ENCODE measurements at regions not wholly inside any gene's neighbourhood (a gene's known extent, or its start where the extent isn't known, plus 50 kb on each side); places are given as distances from the start of the nearest gene placed in this dataset.

- ATAC-seq (no peak), DNase-seq (ENCODE audit: low spot score) (no peak)
These were observed 236.9 kb downstream of the NSG2 start for GRCh38 chr5:174282391-174282790.

GRCh38 chr5:174283211-174284005 lies 237.9 kb downstream of the NSG2 start:
- DNase-seq (ENCODE audit: low spot score) (no peak), ATAC-seq (no peak)

GRCh38 chr5:174284873-174285272 lies 239.4 kb downstream of the NSG2 start:
- no peak for DNase-seq (ENCODE audit: low spot score)
- no peak for ATAC-seq

- ATAC-seq = no peak
- no peak for DNase-seq (ENCODE audit: low spot score)
These were observed 242.3 kb downstream of the NSG2 start for GRCh38 chr5:174287761-174288160.

GRCh38 chr5:174288439-174288838 lies 242.9 kb downstream of the NSG2 start:
- ATAC-seq (no peak), DNase-seq (ENCODE audit: low spot score) (no peak)

GRCh38 chr5:174291162-174291561 lies 245.7 kb downstream of the NSG2 start:
- DNase-seq (ENCODE audit: low spot score) = no peak
- no peak for ATAC-seq

GRCh38 chr5:174292348-174292747 lies 246.8 kb downstream of the NSG2 start:
- ATAC-seq (no peak), DNase-seq (ENCODE audit: low spot score) (no peak)

- no peak for ATAC-seq
- DNase-seq (ENCODE audit: low spot score) = no peak
These were observed 247.5 kb downstream of the NSG2 start for GRCh38 chr5:174293006-174293405.

- ATAC-seq (no peak), DNase-seq (ENCODE audit: low spot score) (no peak)
These were observed 248.0 kb downstream of the NSG2 start for GRCh38 chr5:174293481-174293880.

- DNase-seq (ENCODE audit: low spot score) (no peak), ATAC-seq (no peak)
These were observed 249.6 kb downstream of the NSG2 start for GRCh38 chr5:174294891-174295620.

GRCh38 chr5:174295702-174296436 lies 250.4 kb downstream of the NSG2 start:
- no peak for DNase-seq (ENCODE audit: low spot score)
- no peak for ATAC-seq

GRCh38 chr5:174300118-174300940 lies 254.8 kb downstream of the NSG2 start:
- no peak for DNase-seq (ENCODE audit: low spot score)

GRCh38 chr5:174300941-174301761 lies 255.6 kb downstream of the NSG2 start:
- no peak for ATAC-seq
- no peak for DNase-seq (ENCODE audit: low spot score)

More at GRCh38 chr5:174300118-174300940, 254.8 kb downstream of the NSG2 start:
- no peak for ATAC-seq

GRCh38 chr5:174301848-174302625 lies 256.5 kb downstream of the NSG2 start:
- no peak for ATAC-seq
- DNase-seq (ENCODE audit: low spot score) = no peak

GRCh38 chr5:174303035-174303434 lies 257.5 kb downstream of the NSG2 start:
- no peak for ATAC-seq
- no peak for DNase-seq (ENCODE audit: low spot score)

- no peak for ATAC-seq
- DNase-seq (ENCODE audit: low spot score) = no peak
These were observed 258.0 kb downstream of the NSG2 start for GRCh38 chr5:174303437-174304045.

GRCh38 chr5:174305241-174305681 lies 259.8 kb downstream of the NSG2 start:
- no peak for DNase-seq (ENCODE audit: low spot score)
- no peak for ATAC-seq

- no peak for ATAC-seq
- no peak for DNase-seq (ENCODE audit: low spot score)
These were observed 261.0 kb downstream of the NSG2 start for GRCh38 chr5:174306345-174307030.
